BJ (cell line): ENCODE measurements at regions not wholly inside any gene's neighbourhood (a gene's known extent, or its start where the extent isn't known, plus 50 kb on each side); places are given as distances from the start of the nearest gene placed in this dataset.

Source experiments
- CTCF ChIA-PET: fragments of 350-600 bp; formaldehyde crosslinking; extraction: SDS; loops from one replicate; lab custom pipeline; 2021; ENCODE audit warnings: antibody characterized with exemption, inconsistent platforms; lab: Yijun Ruan, JAX
- POLR2A ChIA-PET: fragments of 300-600 bp; sonication (Branson Sonifier 250); formaldehyde crosslinking; extraction: SDS; loops from one replicate; lab custom pipeline; 2021; ENCODE audit warnings: antibody characterized with exemption; lab: Charles Lee
- DNase-seq: peaks from one replicate; pipeline ENCODE4 v3.0.0-alpha.2; 2011; ENCODE audit warnings: low read depth
- H3K27me3 ChIP-seq: 2 replicates; pipeline ENCODE4 v1.6.0; 2011; ENCODE audit warnings: low read length; ENCODE audit not compliant: control insufficient read depth, insufficient read depth
- H3K36me3 ChIP-seq: 2 replicates; pipeline ENCODE4 v1.5.1; 2011; ENCODE audit warnings: low read length; ENCODE audit not compliant: control insufficient read depth, insufficient read depth
- H3K4me3 ChIP-seq: 2 replicates; pipeline ENCODE4 v1.5.1; 2011; ENCODE audit warnings: low read depth, mild to moderate bottlenecking, control low read depth, low read length
- CTCF ChIP-seq: IDR thresholded peaks from 2 replicates; pipeline ENCODE4 v1.5.1; 2011; ENCODE audit warnings: low read depth, mild to moderate bottlenecking, control low read depth, inconsistent platforms, low read length, moderate library complexity; ENCODE audit not compliant: insufficient read depth

GRCh38 chr1:82788660-82789059 lies 987.9 kb downstream of the ADGRL2 start:
- TF ChIP-seq CTCF, result no peak
- no peak overlapping the region for H3K4me3 ChIP-seq
- ChIA-PET CTCF (interaction anchor here (1.0 kb wide), 1 partner anchor 13 kb away, joined by 3 read pairs; no protein-coding TSS in a partner anchor), POLR2A (no interaction called here)
- no peak for DNase-seq
- H3K36me3 ChIP-seq, result no peaks in the 10 kb centered on the region
- H3K27me3 ChIP-seq, result no peaks in the 10 kb centered on the region

- TF ChIP-seq CTCF, result no peak
- H3K36me3 ChIP-seq, result no peaks in the 10 kb centered on the region
- ChIA-PET CTCF (interaction anchor here (1.0 kb wide), 1 partner anchor 12 kb away, joined by 3 read pairs; no protein-coding TSS in a partner anchor), POLR2A (no interaction called here)
- DNase-seq, result no peak
- H3K27me3 ChIP-seq, result no peaks in the 10 kb centered on the region
- no peak overlapping the region for H3K4me3 ChIP-seq
Observed at GRCh38 chr1:82788038-82788437, 987.3 kb downstream of the ADGRL2 start.

- POLR2A ChIA-PET, result no interaction called here
- no peak for TF ChIP-seq CTCF
- no peaks in the 10 kb centered on the region for H3K27me3 ChIP-seq
- CTCF ChIA-PET, result no interaction called here
- no peak overlapping the region for H3K4me3 ChIP-seq
- H3K36me3 ChIP-seq, result no peaks in the 10 kb centered on the region
- DNase-seq, result no peak
Observed at GRCh38 chr1:82786883-82787282, 986.1 kb downstream of the ADGRL2 start.

GRCh38 chr1:82785268-82785790 lies 984.6 kb downstream of the ADGRL2 start:
- TF ChIP-seq CTCF, result no peak
- ChIA-PET POLR2A (no interaction called here), CTCF (no interaction called here)
- Histone ChIP-seq H3K27me3 (no peaks in the 10 kb centered on the region), H3K36me3 (no peaks in the 10 kb centered on the region), H3K4me3 (no peak overlapping the region)
- no peak for DNase-seq

GRCh38 chr1:82783044-82783443 lies 982.3 kb downstream of the ADGRL2 start:
- H3K27me3 ChIP-seq, result no peaks in the 10 kb centered on the region
- no peaks in the 10 kb centered on the region for H3K36me3 ChIP-seq
- CTCF ChIA-PET, result no interaction called here
- TF ChIP-seq CTCF, result no peak
- POLR2A ChIA-PET, result no interaction called here
- no peak overlapping the region for H3K4me3 ChIP-seq
- no peak for DNase-seq
